Transverse colon (tissue), 4 donors: ENCODE measurements at regions not wholly inside any gene's neighbourhood (a gene's known extent, or its start where the extent isn't known, plus 50 kb on each side); places are given as distances from the start of the nearest gene placed in this dataset.
A peak's percentile ranks its signal among the peaks of the same experiment; 100 is the strongest.
"Not testable (repeated sequence)": the region's sequence is repeated elsewhere in the genome, so short reads cannot be mapped to it uniquely, and the experiment has no call there.

ENCODE experiments used
- DNase-seq: peaks from one replicate; pipeline ENCODE4 v3.0.0-alpha.2; 2019
- H3K27ac ChIP-seq, 4 donors: fragments of 200-600 bp; sonication (generic); 2 replicates each; pipeline ENCODE4 v1.5.1; 2016 to 2018; ENCODE audit warnings: inconsistent platforms in 4 of 4
- H3K27me3 ChIP-seq: fragments of 200-600 bp; sonication (generic); 2 replicates; pipeline ENCODE4 v1.5.1; 2017; ENCODE audit warnings: inconsistent platforms
- H3K36me3 ChIP-seq, 4 donors: fragments of 200-600 bp; sonication (generic); 2 replicates each; pipeline ENCODE4 v1.5.1; 2017 to 2019; ENCODE audit warnings: inconsistent platforms in 4 of 4
- H3K4me1 ChIP-seq, 4 donors: fragments of 200-600 bp; sonication (generic); 2 replicates each; pipeline ENCODE4 v1.5.1; 2017 to 2020; ENCODE audit warnings: inconsistent platforms in 4 of 4
- H3K4me3 ChIP-seq, 4 donors: fragments of 200-600 bp; sonication (generic); 1 replicate in 1 of 4; 2 replicates in 3 of 4; pipeline versions ENCODE4 v1.5.1 to v1.6.1; 2017 to 2019; ENCODE audit warnings: inconsistent platforms in 4 of 4
- H3K9me3 ChIP-seq, 2 donors: fragments of 200-600 bp; sonication (generic); 2 replicates each; pipeline ENCODE4 v1.5.1; 2017 to 2019; ENCODE audit warnings: inconsistent platforms in 2 of 2
- CTCF ChIP-seq, 5 experiments: fragments of 200-600 bp in 3 of 5; fragments of 450-650 bp in 2 of 5; sonication (generic) in 3 of 5; IDR thresholded peaks; 1 replicate in 2 of 5; 2 replicates in 3 of 5; pipeline ENCODE4 v1.5.1; 2016 to 2017; ENCODE audit warnings: antibody characterized with exemption in 5 of 5, inconsistent platforms in 3 of 5, mild to moderate bottlenecking in 2 of 5, moderate library complexity in 1 of 5
- WGBS, 2 donors: methylation state at CpG; one replicate each; pipeline ENCODE4 v1.1.5; 2018; ENCODE audit warnings: low coverage in 1 of 2; 5-methylcytosine and 5-hydroxymethylcytosine counted together
- in situ Hi-C, 4 donors: fragments of 200-750 bp; cut with MboI; loops; one replicate each; pipeline versions ENCODE4 v1.15.0 to v1.15.1; 2017; ENCODE audit warnings: low sequenced_read_pairs in 3 of 4, low pct_ligation_motif_present in 1 of 4, low pct_unique_long_range_greater_than_20kb in 1 of 4
- intact Hi-C: fragments of 100-400 bp; cut with DNase I; formaldehyde crosslinking; loops from one replicate; pipeline ENCODE4 v1.15.1; 2023; ENCODE audit warnings: low total_unique reads

DNA sequence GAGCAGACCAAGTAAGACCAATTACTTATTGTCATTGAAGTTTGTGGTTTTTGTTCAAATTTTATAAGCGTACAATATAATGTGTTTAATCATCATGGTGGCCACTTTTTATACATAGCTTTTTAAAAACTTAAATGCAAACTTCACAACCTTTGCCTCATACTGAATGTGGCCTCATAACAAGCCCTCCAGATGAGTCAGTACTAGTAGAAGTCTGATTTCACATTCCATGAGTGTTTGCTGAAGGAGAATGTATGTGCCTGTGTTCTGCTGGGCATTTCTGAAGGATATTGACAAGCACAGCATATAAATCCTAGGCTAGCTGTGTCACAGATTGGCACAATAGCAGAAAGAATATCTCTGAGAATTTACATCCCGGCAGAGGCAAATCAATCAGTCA, 506.4 kb downstream of the TUBA3C start:
- DNase-seq, H3K4me3 ChIP-seq, H3K4me1 ChIP-seq, H3K27me3 ChIP-seq, H3K36me3 ChIP-seq, in situ Hi-C loops, H3K9me3 ChIP-seq, intact Hi-C loops, H3K27ac ChIP-seq: not testable (repeated sequence)
- WGBS, 2 donors = 86 to 88% methylated on average over 1 to 2 of the region's 2 CpGs

GRCh38 chr13:18673794-18674193, 507.8 kb downstream of the TUBA3C start:
- H3K36me3 ChIP-seq, H3K27ac ChIP-seq, H3K27me3 ChIP-seq, intact Hi-C loops, H3K4me1 ChIP-seq, H3K9me3 ChIP-seq, in situ Hi-C loops, DNase-seq, H3K4me3 ChIP-seq: not testable (repeated sequence)
- WGBS, 2 donors = no CpG with 5 or more reads among the region's 33 CpGs

DNA sequence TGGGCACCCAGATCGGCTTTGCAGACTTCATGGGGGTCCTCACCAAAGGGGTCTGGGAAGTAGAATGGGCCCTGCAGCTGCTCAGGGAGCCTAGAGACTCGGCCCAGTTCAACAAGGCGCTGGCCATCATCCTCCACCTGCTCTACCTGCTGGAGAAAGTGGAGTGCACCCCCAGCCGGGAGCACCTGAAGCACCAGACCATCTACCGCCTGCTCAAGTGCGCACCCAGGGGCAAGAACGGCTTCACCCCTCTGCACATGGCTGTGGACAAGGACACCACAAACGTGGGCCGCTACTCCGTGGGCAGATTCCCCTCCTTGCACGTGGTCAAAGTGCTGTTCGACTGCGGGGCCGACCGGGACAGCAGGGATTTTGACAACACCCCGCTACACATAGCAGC, 515.0 kb downstream of the TUBA3C start:
- H3K27ac ChIP-seq, in situ Hi-C loops, H3K4me1 ChIP-seq, H3K4me3 ChIP-seq, DNase-seq, H3K27me3 ChIP-seq, intact Hi-C loops, H3K36me3 ChIP-seq, H3K9me3 ChIP-seq: not testable (repeated sequence)
- 93% methylated on average over 12 of the region's 16 CpGs; no CpG with 5 or more reads in 1 of the 2 donors for WGBS, 2 donors

DNA sequence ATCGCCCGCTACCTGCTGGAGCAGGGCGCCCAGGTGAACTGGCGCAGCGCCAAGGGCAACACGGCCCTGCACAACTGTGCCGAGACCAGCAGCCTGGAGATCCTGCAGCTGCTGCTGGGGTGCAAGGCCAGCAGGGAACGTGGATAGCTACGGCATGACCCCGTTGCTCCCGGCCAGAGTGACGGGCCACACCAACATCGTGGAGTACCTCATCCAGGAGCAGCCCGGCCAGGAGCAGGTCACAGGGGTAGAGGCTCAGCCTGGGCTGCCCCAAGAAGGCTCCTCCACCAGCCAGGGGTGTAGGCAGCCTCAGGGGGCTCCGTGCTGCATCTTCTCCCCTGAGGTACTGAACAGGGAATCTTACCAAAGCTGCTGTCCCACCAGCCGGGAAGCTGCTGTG, 515.9 kb downstream of the TUBA3C start:
- DNase-seq, H3K27me3 ChIP-seq, H3K27ac ChIP-seq, H3K4me1 ChIP-seq, intact Hi-C loops, H3K36me3 ChIP-seq, H3K9me3 ChIP-seq, in situ Hi-C loops, H3K4me3 ChIP-seq: not testable (repeated sequence)
- 87% methylated on average over 7 of the region's 16 CpGs; no CpG with 5 or more reads in 1 of the 2 donors for WGBS, 2 donors

DNA sequence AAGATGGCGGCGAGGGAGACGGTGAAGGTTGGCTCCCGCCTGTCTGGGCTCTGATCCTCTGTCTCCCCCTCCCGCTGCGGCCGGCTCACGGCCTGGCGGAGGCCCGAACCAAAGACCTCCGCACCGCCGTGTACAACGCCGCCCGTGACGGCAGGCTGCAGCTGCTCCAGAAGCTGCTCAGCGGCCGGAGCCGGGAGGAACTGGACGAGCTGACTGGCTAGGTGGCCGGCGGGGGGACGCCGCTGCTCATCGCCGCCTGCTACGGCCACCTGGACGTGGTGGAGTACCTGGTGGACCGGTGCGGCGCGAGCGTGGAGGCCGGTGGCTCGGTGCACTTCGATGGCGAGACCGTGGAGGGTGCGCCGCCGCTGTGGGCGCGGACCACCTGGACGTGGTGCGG, 516.5 kb downstream of the TUBA3C start:
- DNase-seq, H3K4me3 ChIP-seq, intact Hi-C loops, H3K4me1 ChIP-seq, H3K27me3 ChIP-seq, in situ Hi-C loops, H3K36me3 ChIP-seq, H3K9me3 ChIP-seq, H3K27ac ChIP-seq: not testable (repeated sequence)
- 94% methylated on average over 41 of the region's 46 CpGs; no CpG with 5 or more reads in 1 of the 2 donors for WGBS, 2 donors

DNA sequence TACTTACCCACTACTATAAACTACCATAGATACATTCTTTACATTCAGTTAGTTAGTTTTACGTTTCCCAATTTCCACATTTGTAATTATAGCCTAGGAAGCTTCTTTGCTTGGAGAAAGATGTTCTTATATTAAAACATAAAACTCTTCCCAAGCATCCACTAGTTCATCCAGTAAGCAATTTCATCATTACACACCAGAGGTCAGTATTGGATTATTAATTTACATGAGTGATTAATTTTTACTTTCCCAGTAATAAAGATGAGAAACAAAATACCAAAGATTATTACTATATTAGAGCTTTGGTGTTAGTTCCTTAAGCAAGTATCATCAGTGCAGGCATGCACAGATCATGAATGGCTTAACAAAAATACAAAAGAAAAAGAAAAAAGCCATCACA, 518.4 kb downstream of the TUBA3C start:
- in situ Hi-C loops, H3K4me3 ChIP-seq, H3K36me3 ChIP-seq, DNase-seq, H3K4me1 ChIP-seq, H3K27ac ChIP-seq, intact Hi-C loops, H3K27me3 ChIP-seq, H3K9me3 ChIP-seq: not testable (repeated sequence)
- peak in 1 of 5 experiments; percentile 15 for TF ChIP-seq CTCF (IDR thresholded peaks at IDR 0.05)
- WGBS, 2 donors = no CpG with 5 or more reads among the region's 1 CpG

DNA sequence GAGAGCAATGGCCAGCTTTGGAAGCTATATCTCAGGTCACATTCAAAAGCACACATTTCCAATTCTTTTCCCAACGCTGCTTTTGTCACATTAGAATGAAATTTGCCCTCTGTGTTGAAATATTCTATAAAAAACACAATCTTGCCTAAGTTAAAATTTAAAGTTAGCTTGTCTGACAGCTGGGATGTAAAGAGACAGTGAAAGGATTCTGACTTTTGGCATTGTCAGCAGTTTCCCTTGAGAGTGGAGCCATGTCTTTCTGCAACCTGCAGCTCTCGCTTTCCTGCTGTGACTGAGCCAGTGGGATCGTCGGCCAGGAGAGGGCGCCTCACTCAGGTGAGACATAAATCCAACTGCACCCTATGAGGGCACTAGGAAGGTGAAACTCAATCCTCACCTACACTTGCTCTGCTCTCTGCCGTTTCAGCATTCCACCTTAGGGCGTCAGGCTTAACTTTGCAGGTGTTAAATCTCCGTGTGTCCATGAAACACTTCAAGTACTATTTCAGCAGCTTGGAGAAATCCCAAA, 537.9 kb downstream of the TUBA3C start:
- DNase-seq = peak; percentile 8
- H3K27ac ChIP-seq, H3K36me3 ChIP-seq, H3K4me3 ChIP-seq, intact Hi-C loops, H3K27me3 ChIP-seq, H3K4me1 ChIP-seq, in situ Hi-C loops, H3K9me3 ChIP-seq: not testable (repeated sequence)
- WGBS, 2 donors = 62% methylated on average over 6 of the region's 8 CpGs; no CpG with 5 or more reads in 1 of the 2 donors

GRCh38 chr13:18628928-18629327, 552.7 kb downstream of the TUBA3C start:
- H3K4me1 ChIP-seq, DNase-seq, H3K9me3 ChIP-seq, intact Hi-C loops, H3K27me3 ChIP-seq, in situ Hi-C loops, H3K27ac ChIP-seq, H3K4me3 ChIP-seq, H3K36me3 ChIP-seq: not testable (repeated sequence)
- 96% methylated on average over 12 of the region's 31 CpGs; no CpG with 5 or more reads in 1 of the 2 donors for WGBS, 2 donors
